GM12878 (cell line): ENCODE measurements at regions not wholly inside any gene's neighbourhood (a gene's known extent, or its start where the extent isn't known, plus 50 kb on each side); places are given as distances from the start of the nearest gene placed in this dataset.

Source experiments
- ATAC-seq: fragments of 200-7000 bp; cut with Tn5 transposase; 3 replicates; pipeline ENCODE4 v1.9.1; 2020; ENCODE audit warnings: mild to moderate bottlenecking, moderate library complexity
- BruUV-seq: library from RNA; stranded (reverse); fragments of 400-500 nt; replicated peaks from 2 replicates; lab custom pipeline; 2021; lab: Mats Ljungman, UMichigan
- CTCF ChIA-PET: fragments of 300-600 bp; sonication (Branson Sonifier 250); formaldehyde crosslinking; extraction: SDS; loops from one replicate; lab custom pipeline; 2021; ENCODE audit warnings: inconsistent platforms; lab: Yijun Ruan, JAX
- POLR2A ChIA-PET: fragments of 350-600 bp; formaldehyde crosslinking; extraction: SDS; loops from one replicate; lab custom pipeline; 2021; ENCODE audit warnings: inconsistent platforms; lab: Charles Lee
- RAD21 ChIA-PET: fragments of 300-600 bp; sonication (Branson Sonifier 250); formaldehyde crosslinking; loops from one replicate; lab custom pipeline; 2023; ENCODE audit warnings: antibody characterized with exemption; ENCODE audit not compliant: unreplicated experiment; lab: Charles Lee
- SMC1A ChIA-PET: fragments of 300-600 bp; sonication (Branson Sonifier 250); formaldehyde crosslinking; loops from one replicate; lab custom pipeline; 2023; ENCODE audit not compliant: unreplicated experiment, uncharacterized antibody; lab: Charles Lee
- DNase-seq: peaks from one replicate; pipeline ENCODE4 v3.0.0-alpha.2; 2011; ENCODE audit warnings: low read depth, low spot score
- FAIRE-seq: peaks from 3 replicates; lab custom pipeline; 2011; peaks lifted over from hg19 to GRCh38; lab: Jason Lieb, UNC
- H2AFZ ChIP-seq: 2 replicates; pipeline ENCODE4 v1.6.0; 2011; ENCODE audit warnings: low read depth, low read length, control low read depth; ENCODE audit not compliant: control insufficient read depth
- H3K27ac ChIP-seq: 2 replicates; pipeline ENCODE4 v1.5.1; 2011; ENCODE audit warnings: control low read depth; ENCODE audit not compliant: control insufficient read depth, insufficient read depth
- H3K27me3 ChIP-seq, 2 experiments: replicated peaks in 1 of 2; 2 replicates each; pipeline versions ENCODE4 v1.6.0 to v1.6.1; 2011; ENCODE audit warnings: low read length in 1 of 2; ENCODE audit not compliant: control insufficient read depth in 2 of 2, insufficient read depth in 2 of 2
- H3K36me3 ChIP-seq, 2 experiments: 2 replicates each; pipeline ENCODE4 v1.5.1; 2011; ENCODE audit warnings: low read length in 1 of 2; ENCODE audit not compliant: control insufficient read depth in 2 of 2, insufficient read depth in 2 of 2
- H3K4me1 ChIP-seq: 2 replicates; pipeline ENCODE4 v1.6.1; 2011; ENCODE audit warnings: mild to moderate bottlenecking, low read length, moderate library complexity, mixed read lengths; ENCODE audit not compliant: control insufficient read depth, insufficient read depth
- H3K4me2 ChIP-seq: 2 replicates; pipeline ENCODE4 v1.6.0; 2011; ENCODE audit warnings: control low read depth; ENCODE audit not compliant: control insufficient read depth, insufficient read depth
- H3K4me3 ChIP-seq: fragments of 200-600 bp; sonication (generic); 2 replicates; pipeline ENCODE4 v1.5.1; 2016
- H3K79me2 ChIP-seq: 2 replicates; pipeline ENCODE4 v1.6.0; 2011; ENCODE audit warnings: low read length; ENCODE audit not compliant: control insufficient read depth, insufficient read depth
- H3K9ac ChIP-seq: 2 replicates; pipeline ENCODE4 v1.8.0; 2011; ENCODE audit warnings: low read length, control low read depth, mixed read lengths; ENCODE audit not compliant: control insufficient read depth, insufficient read depth
- H3K9me3 ChIP-seq: replicated peaks from 3 replicates; pipeline ENCODE4 v1.5.1; 2011; ENCODE audit warnings: mild to moderate bottlenecking, low read length; ENCODE audit not compliant: control insufficient read depth, insufficient read depth
- H4K20me1 ChIP-seq: 2 replicates; pipeline ENCODE4 v1.6.0; 2011; ENCODE audit not compliant: control insufficient read depth, insufficient read depth
- CREB1 ChIP-seq: IDR thresholded peaks from 2 replicates; pipeline ENCODE4 v1.6.1; 2012; ENCODE audit warnings: low read depth, mild to moderate bottlenecking, inconsistent platforms
- CREM ChIP-seq: IDR thresholded peaks from 2 replicates; pipeline ENCODE4 v1.6.1; 2014; ENCODE audit warnings: antibody characterized with exemption, low read depth
- HDAC2 ChIP-seq: fragments of 200-600 bp; sonication (generic); IDR thresholded peaks from 2 replicates; pipeline ENCODE4 v1.6.1; 2017
- IRF3 ChIP-seq: fragments of 450-650 bp; IDR thresholded peaks from 2 replicates; pipeline ENCODE4 v1.6.1; 2014; ENCODE audit warnings: mild to moderate bottlenecking
- NR2C2 ChIP-seq: IDR thresholded peaks from 2 replicates; pipeline ENCODE4 v1.6.1; 2011; ENCODE audit warnings: borderline replicate concordance, low read depth; ENCODE audit not compliant: control insufficient read depth, insufficient read length
- POLR2AphosphoS2 ChIP-seq: IDR thresholded peaks from 2 replicates; pipeline ENCODE4 v1.6.1; 2011; ENCODE audit warnings: low read depth, mild to moderate bottlenecking, low read length, improper control_type of control experiment, moderate library complexity
- SREBF1 ChIP-seq: IDR thresholded peaks from 2 replicates; pipeline ENCODE4 v1.6.1; 2012; ENCODE audit warnings: mild to moderate bottlenecking, low read length
- SUPT20H ChIP-seq: IDR thresholded peaks from 2 replicates; pipeline ENCODE4 v1.6.1; 2011; ENCODE audit warnings: low read depth, mild to moderate bottlenecking, low read length, moderate library complexity, borderline replicate concordance; ENCODE audit not compliant: control insufficient read depth
- ZBTB11 ChIP-seq: fragments of 450-650 bp; formaldehyde crosslinking; IDR thresholded peaks from 2 replicates; pipeline ENCODE4 v1.5.0; 2022; ENCODE audit warnings: mild to moderate bottlenecking, missing genetic modification characterization
- WGBS: methylation state at CpG from one replicate; pipeline ENCODE4 v1.1.6; 2016; ENCODE audit warnings: low lambda C conversion rate; ENCODE audit not compliant: insufficient replicate concordance, insufficient coverage; ENCODE audit errors: missing lambda C conversion rate; 5-methylcytosine and 5-hydroxymethylcytosine counted together
- in situ Hi-C: fragments of 300-500 bp; cut with MboI; formaldehyde crosslinking; loops from 9 replicates; pipeline ENCODE4 v1.14.3; 2018; ENCODE audit warnings: mixed read lengths
- intact Hi-C: fragments of 100-400 bp; cut with micrococcal nuclease; formaldehyde crosslinking; loops from one replicate; pipeline ENCODE4 v1.14.2; 2022; ENCODE audit not compliant: unreplicated experiment

GRCh38 chr9:86424251-86424891 is 70.2 kb upstream of the TUT7 start:
- H3K4me1 ChIP-seq, result no peaks in the 10 kb centered on the region
- H3K27ac ChIP-seq, result no peak overlapping the region
- ChIA-PET SMC1A (no interaction called here), CTCF (interaction anchor here (1.3 kb wide), 1 partner anchor 10 kb away, joined by 3 read pairs; no protein-coding TSS in a partner anchor), RAD21 (no interaction called here), POLR2A (no interaction called here)
- no peak overlapping the region for H3K4me2 ChIP-seq
- no peaks in the 10 kb centered on the region for H3K36me3 ChIP-seq
- TF ChIP-seq CREB1 (no peak), ZBTB11 (CRISPR knock-in tag) (no peak), CREM (no peak), POLR2AphosphoS2 (no peak), SREBF1 (no peak), NR2C2 (no peak), SUPT20H (no peak), IRF3 (no peak), HDAC2 (no peak)
- no peak for DNase-seq
- ATAC-seq, result no peak
- FAIRE-seq, result no peak
- H3K27me3 ChIP-seq, result no peaks in the 10 kb centered on the region
- no peak overlapping the region for H3K4me3 ChIP-seq
- intact Hi-C loops, result no loop called here
- WGBS, result 36% methylated on average over 10 of the region's 10 CpGs
- no peak overlapping the region for H3K9ac ChIP-seq
- no peaks in the 10 kb centered on the region for H3K9me3 ChIP-seq
- no peak overlapping the region for H2AFZ ChIP-seq
- in situ Hi-C loops, result no loop called here
- no peaks in the 10 kb centered on the region for H3K79me2 ChIP-seq
- no TSS peak for BruUV-seq
- H4K20me1 ChIP-seq, result no peaks in the 10 kb centered on the region
